Keratinocyte (primary cell): ENCODE measurements at regions not wholly inside any gene's neighbourhood (a gene's known extent, or its start where the extent isn't known, plus 50 kb on each side); places are given as distances from the start of the nearest gene placed in this dataset.

Source experiments
- EZH2 ChIP-seq: IDR thresholded peaks from one replicate; pipeline ENCODE4 v1.6.1; 2012; ENCODE audit warnings: inconsistent platforms, mild to moderate bottlenecking, low read length, moderate library complexity
- TF ChIP-seq, protein P1 (sequence below), 3 experiments: IDR thresholded peaks in 1 of 3; conservative IDR thresholded peaks in 1 of 3; optimal IDR thresholded peaks in 1 of 3; 2 replicates in 2 of 3; 3 replicates in 1 of 3; pipeline versions ENCODE3 to v1.5.1; 2011; ENCODE audit warnings: low read length in 3 of 3, mild to moderate bottlenecking in 3 of 3, moderate library complexity in 2 of 3, control low read depth in 1 of 3, inconsistent platforms in 1 of 3; ENCODE audit not compliant: insufficient read depth in 2 of 3; ENCODE audit errors: extremely low read depth in 1 of 3

DNA sequence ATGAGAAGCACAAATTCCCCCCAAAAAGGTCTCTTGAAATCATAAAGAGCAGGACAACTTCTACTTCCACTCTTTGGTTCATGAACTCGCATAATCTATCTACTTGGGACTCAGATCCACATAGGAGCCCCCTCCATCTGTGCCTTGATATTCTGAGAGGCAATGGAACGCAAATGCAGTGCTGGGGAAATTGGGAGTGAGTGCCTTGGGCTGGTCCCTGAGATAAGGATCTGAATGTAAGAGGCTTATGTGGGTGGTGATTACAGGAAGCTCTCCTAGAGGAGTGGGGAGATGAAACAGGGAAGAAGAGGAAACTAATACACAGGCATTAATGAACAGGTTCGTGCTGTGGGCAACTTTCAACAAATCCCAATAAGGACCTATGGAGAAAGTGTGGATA lies 285.6 kb downstream of the RASEF start:
- no peak for TF ChIP-seq EZH2
- TF ChIP-seq, protein P1, sequence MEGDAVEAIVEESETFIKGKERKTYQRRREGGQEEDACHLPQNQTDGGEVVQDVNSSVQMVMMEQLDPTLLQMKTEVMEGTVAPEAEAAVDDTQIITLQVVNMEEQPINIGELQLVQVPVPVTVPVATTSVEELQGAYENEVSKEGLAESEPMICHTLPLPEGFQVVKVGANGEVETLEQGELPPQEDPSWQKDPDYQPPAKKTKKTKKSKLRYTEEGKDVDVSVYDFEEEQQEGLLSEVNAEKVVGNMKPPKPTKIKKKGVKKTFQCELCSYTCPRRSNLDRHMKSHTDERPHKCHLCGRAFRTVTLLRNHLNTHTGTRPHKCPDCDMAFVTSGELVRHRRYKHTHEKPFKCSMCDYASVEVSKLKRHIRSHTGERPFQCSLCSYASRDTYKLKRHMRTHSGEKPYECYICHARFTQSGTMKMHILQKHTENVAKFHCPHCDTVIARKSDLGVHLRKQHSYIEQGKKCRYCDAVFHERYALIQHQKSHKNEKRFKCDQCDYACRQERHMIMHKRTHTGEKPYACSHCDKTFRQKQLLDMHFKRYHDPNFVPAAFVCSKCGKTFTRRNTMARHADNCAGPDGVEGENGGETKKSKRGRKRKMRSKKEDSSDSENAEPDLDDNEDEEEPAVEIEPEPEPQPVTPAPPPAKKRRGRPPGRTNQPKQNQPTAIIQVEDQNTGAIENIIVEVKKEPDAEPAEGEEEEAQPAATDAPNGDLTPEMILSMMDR (optimal IDR thresholded peaks at IDR 0.05 in 1 of 3, IDR thresholded peaks at IDR 0.05 in 1 of 3, conservative IDR thresholded peaks at IDR 0.05 in 1 of 3; ENCODE audit: extremely low read depth in 1 of 3, insufficient read depth in 2 of 3, low read length in 3 of 3) = no peak
